H9 (cell line): ENCODE measurements at regions not wholly inside any gene's neighbourhood (a gene's known extent, or its start where the extent isn't known, plus 50 kb on each side); places are given as distances from the start of the nearest gene placed in this dataset.

Experiments
- DNase-seq: peaks from one replicate; pipeline ENCODE4 v3.0.0-alpha.2; 2017
- H2AFZ ChIP-seq: one replicate; pipeline ENCODE4 v1.6.1; 2013; ENCODE audit warnings: mild to moderate bottlenecking, low read length, control low read depth, moderate library complexity
- H2AK5ac ChIP-seq: 2 replicates; pipeline ENCODE4 v1.6.1; 2013; ENCODE audit warnings: low read length, control low read depth, mixed read lengths; ENCODE audit not compliant: insufficient read length
- H2BK120ac ChIP-seq: one replicate; pipeline ENCODE4 v1.6.1; 2013; ENCODE audit warnings: low read depth, mild to moderate bottlenecking, low read length, control low read depth, inconsistent platforms; ENCODE audit not compliant: poor library complexity, severe bottlenecking
- H2BK12ac ChIP-seq: 2 replicates; pipeline ENCODE4 v1.6.1; 2013; ENCODE audit warnings: low read length, control low read depth, mixed read lengths, low read depth; ENCODE audit not compliant: insufficient read length
- H2BK15ac ChIP-seq: 2 replicates; pipeline ENCODE4 v1.6.1; 2013; ENCODE audit warnings: low read depth, low read length, control low read depth
- H2BK20ac ChIP-seq: one replicate; pipeline ENCODE4 v1.6.1; 2013; ENCODE audit warnings: low read depth, mild to moderate bottlenecking, low read length, control low read depth, inconsistent platforms; ENCODE audit not compliant: poor library complexity, severe bottlenecking
- H2BK5ac ChIP-seq: 2 replicates; pipeline ENCODE4 v1.6.1; 2013; ENCODE audit warnings: low read length, control low read depth, mixed read lengths; ENCODE audit not compliant: insufficient read length
- H3K14ac ChIP-seq: 2 replicates; pipeline ENCODE4 v1.6.1; 2013; ENCODE audit warnings: low read length, control low read depth; ENCODE audit not compliant: insufficient read depth
- H3K18ac ChIP-seq: 2 replicates; pipeline ENCODE4 v1.6.1; 2013; ENCODE audit warnings: low read depth, mild to moderate bottlenecking, mixed read lengths, low read length, control low read depth; ENCODE audit not compliant: insufficient read length
- H3K23ac ChIP-seq: 2 replicates; pipeline ENCODE4 v1.6.1; 2013; ENCODE audit warnings: low read length, control low read depth, mixed read lengths, low read depth; ENCODE audit not compliant: insufficient read length
- H3K23me2 ChIP-seq: 2 replicates; pipeline ENCODE4 v1.6.1; 2013; ENCODE audit warnings: low read depth, mild to moderate bottlenecking, mixed read lengths, low read length, control low read depth; ENCODE audit not compliant: insufficient read length, poor library complexity, severe bottlenecking
- H3K27ac ChIP-seq: 2 replicates; pipeline ENCODE4 v1.5.1; 2013; ENCODE audit warnings: low read length, control low read depth, mixed read lengths, low read depth; ENCODE audit not compliant: insufficient read length
- H3K27me3 ChIP-seq: 2 replicates; pipeline ENCODE4 v1.6.1; 2013; ENCODE audit warnings: low read length, control low read depth, inconsistent platforms; ENCODE audit not compliant: insufficient read depth
- H3K4ac ChIP-seq: 2 replicates; pipeline ENCODE4 v1.6.1; 2013; ENCODE audit warnings: low read depth, mild to moderate bottlenecking, control low read depth, inconsistent platforms, low read length, moderate library complexity
- H3K4me1 ChIP-seq: 2 replicates; pipeline ENCODE4 v1.6.1; 2013; ENCODE audit warnings: low read length, control low read depth, inconsistent platforms; ENCODE audit not compliant: insufficient read depth
- H3K4me2 ChIP-seq: 2 replicates; pipeline ENCODE4 v1.6.1; 2013; ENCODE audit warnings: low read length, control low read depth, mixed read lengths; ENCODE audit not compliant: insufficient read length, insufficient read depth
- H3K56ac ChIP-seq: 2 replicates; pipeline ENCODE4 v1.6.1; 2013; ENCODE audit warnings: low read depth, mild to moderate bottlenecking, mixed read lengths, low read length, control low read depth; ENCODE audit not compliant: insufficient read length
- H3K79me1 ChIP-seq: 2 replicates; pipeline ENCODE4 v1.6.1; 2013; ENCODE audit warnings: low read depth, mild to moderate bottlenecking, moderate library complexity, low read length, control low read depth, inconsistent platforms; ENCODE audit not compliant: insufficient read depth, poor library complexity, severe bottlenecking
- H3K79me2 ChIP-seq: 2 replicates; pipeline ENCODE4 v1.6.1; 2013; ENCODE audit warnings: low read length, control low read depth, inconsistent platforms; ENCODE audit not compliant: insufficient read depth
- H3K9ac ChIP-seq: 2 replicates; pipeline ENCODE4 v1.6.1; 2013; ENCODE audit warnings: low read length, control low read depth, mixed read lengths; ENCODE audit not compliant: insufficient read length; ENCODE audit errors: extremely low read depth
- H3K9me3 ChIP-seq: one replicate; pipeline ENCODE4 v1.6.1; 2013; ENCODE audit warnings: low read depth, low read length, inconsistent platforms; ENCODE audit not compliant: control insufficient read depth
- H3T11ph ChIP-seq: one replicate; pipeline ENCODE4 v1.6.1; 2013; ENCODE audit warnings: mild to moderate bottlenecking, low read length, control low read depth, inconsistent platforms
- H4K20me1 ChIP-seq: one replicate; pipeline ENCODE4 v1.6.1; 2013; ENCODE audit not compliant: control insufficient read depth, insufficient read length, insufficient read depth
- H4K5ac ChIP-seq: 2 replicates; pipeline ENCODE4 v1.6.1; 2013; ENCODE audit warnings: low read depth, mild to moderate bottlenecking, mixed read lengths, low read length, control low read depth; ENCODE audit not compliant: insufficient read length
- H4K8ac ChIP-seq: replicated peaks from 2 replicates; pipeline ENCODE4 v1.6.1; 2013; ENCODE audit warnings: low read length, control low read depth, mixed read lengths, low read depth; ENCODE audit not compliant: insufficient read length
- H4K91ac ChIP-seq: 2 replicates; pipeline ENCODE4 v1.6.1; 2013; ENCODE audit warnings: low read depth, mild to moderate bottlenecking, moderate library complexity, mixed read lengths, low read length, control low read depth; ENCODE audit not compliant: insufficient read length
- H3K27ac Mint-ChIP-seq, 3 experiments: 2 replicates in 2 of 3; 3 replicates in 1 of 3; pipeline ENCODE4 v1.8.0; 2020 to 2021; ENCODE audit warnings: mixed read lengths in 3 of 3, mild to moderate bottlenecking in 1 of 3, moderate library complexity in 1 of 3
- H3K27me3 Mint-ChIP-seq: 2 replicates; pipeline ENCODE4 v1.8.0; 2021; ENCODE audit warnings: low read depth, mild to moderate bottlenecking, moderate library complexity, mixed read lengths
- H3K36me3 Mint-ChIP-seq, 3 experiments: 2 replicates in 2 of 3; 3 replicates in 1 of 3; pipeline ENCODE4 v1.8.0; 2020 to 2021; ENCODE audit warnings: low read depth in 3 of 3, mixed read lengths in 3 of 3; ENCODE audit not compliant: insufficient read depth in 1 of 3
- H3K4me1 Mint-ChIP-seq, 2 experiments: 2 replicates each; pipeline ENCODE4 v1.8.0; 2020; ENCODE audit warnings: mixed read lengths in 2 of 2
- H3K4me3 Mint-ChIP-seq, 2 experiments: 2 replicates in 1 of 2; 3 replicates in 1 of 2; pipeline ENCODE4 v1.8.0; 2020 to 2021; ENCODE audit warnings: mild to moderate bottlenecking in 2 of 2, mixed read lengths in 2 of 2, moderate library complexity in 1 of 2
- H3K9me3 Mint-ChIP-seq, 2 experiments: 2 replicates in 1 of 2; 3 replicates in 1 of 2; pipeline ENCODE4 v1.8.0; 2020; ENCODE audit warnings: mild to moderate bottlenecking in 2 of 2, mixed read lengths in 2 of 2, moderate library complexity in 1 of 2
- WGBS: extraction: QIAGEN DNeasy Blood & Tissue Kit; methylation state at CpG from one replicate; pipeline ENCODE4 v1.1.7; 2013; ENCODE audit warnings: missing lambda C conversion rate, low lambda C conversion rate, mixed read lengths; ENCODE audit not compliant: insufficient read length; ENCODE audit errors: extremely low coverage; 5-methylcytosine and 5-hydroxymethylcytosine counted together
- TF ChIP-seq, protein P1 (sequence below): fragments of 200-600 bp; sonication (generic); conservative IDR thresholded peaks from 3 replicates; pipeline ENCODE4 v1.8.0; 2021; ENCODE audit warnings: antibody characterized with exemption, mild to moderate bottlenecking

GRCh38 chr2:190800528-190800927 is 80.1 kb upstream of the GLS start:
- Histone ChIP-seq H2BK15ac (no peak overlapping the region), H2AFZ (no peak overlapping the region), H3K27me3 (no peaks in the 10 kb centered on the region), H3K23me2 (no peaks in the 10 kb centered on the region), H4K91ac (no peak overlapping the region), H2BK5ac (no peak overlapping the region), H3K18ac (no peak overlapping the region), H3K79me2 (no peaks in the 10 kb centered on the region), H3K27ac (no peak overlapping the region), H2BK12ac (no peak overlapping the region), H4K20me1 (no peaks in the 10 kb centered on the region), H2AK5ac (no peak overlapping the region), H3T11ph (no peak overlapping the region), H3K9me3 (no peaks in the 10 kb centered on the region), H4K5ac (no peak overlapping the region), H2BK120ac (no peak overlapping the region), H4K8ac (no peak overlapping the region), H3K4ac (no peak overlapping the region), H3K79me1 (no peaks in the 10 kb centered on the region), H3K4me1 (peaks cover 5% of the 10 kb centered on the region), H3K4me2 (no peak overlapping the region), H3K56ac (no peak overlapping the region), H3K9ac (no peak overlapping the region), H3K23ac (no peak overlapping the region), H3K14ac (no peak overlapping the region), H2BK20ac (no peak overlapping the region)
- H3K27ac Mint-ChIP-seq: no peak overlapping the region; a peak in 1 of 7 replicates
- WGBS: no CpG with 5 or more reads among the region's 1 CpG
- H3K27me3 Mint-ChIP-seq: no peaks in the 10 kb centered on the region
- TF ChIP-seq, protein P1, sequence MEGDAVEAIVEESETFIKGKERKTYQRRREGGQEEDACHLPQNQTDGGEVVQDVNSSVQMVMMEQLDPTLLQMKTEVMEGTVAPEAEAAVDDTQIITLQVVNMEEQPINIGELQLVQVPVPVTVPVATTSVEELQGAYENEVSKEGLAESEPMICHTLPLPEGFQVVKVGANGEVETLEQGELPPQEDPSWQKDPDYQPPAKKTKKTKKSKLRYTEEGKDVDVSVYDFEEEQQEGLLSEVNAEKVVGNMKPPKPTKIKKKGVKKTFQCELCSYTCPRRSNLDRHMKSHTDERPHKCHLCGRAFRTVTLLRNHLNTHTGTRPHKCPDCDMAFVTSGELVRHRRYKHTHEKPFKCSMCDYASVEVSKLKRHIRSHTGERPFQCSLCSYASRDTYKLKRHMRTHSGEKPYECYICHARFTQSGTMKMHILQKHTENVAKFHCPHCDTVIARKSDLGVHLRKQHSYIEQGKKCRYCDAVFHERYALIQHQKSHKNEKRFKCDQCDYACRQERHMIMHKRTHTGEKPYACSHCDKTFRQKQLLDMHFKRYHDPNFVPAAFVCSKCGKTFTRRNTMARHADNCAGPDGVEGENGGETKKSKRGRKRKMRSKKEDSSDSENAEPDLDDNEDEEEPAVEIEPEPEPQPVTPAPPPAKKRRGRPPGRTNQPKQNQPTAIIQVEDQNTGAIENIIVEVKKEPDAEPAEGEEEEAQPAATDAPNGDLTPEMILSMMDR: no peak
- peaks cover 35% of the 10 kb centered on the region in 2 experiments for H3K4me1 Mint-ChIP-seq
- DNase-seq: no peak
- no peak overlapping the region for H3K4me3 Mint-ChIP-seq
- no peaks in the 10 kb centered on the region; a peak in 1 of 7 replicates for H3K36me3 Mint-ChIP-seq
- H3K9me3 Mint-ChIP-seq: no peaks in the 10 kb centered on the region
